Fibroblast of peridontal ligament (primary cell): ENCODE measurements at regions not wholly inside any gene's neighbourhood (a gene's known extent, or its start where the extent isn't known, plus 50 kb on each side); places are given as distances from the start of the nearest gene placed in this dataset.

Experiments used
- DNase-seq: peaks from one replicate; pipeline ENCODE4 v3.0.0-alpha.2; 2010; ENCODE audit errors: extremely low read depth

DNA sequence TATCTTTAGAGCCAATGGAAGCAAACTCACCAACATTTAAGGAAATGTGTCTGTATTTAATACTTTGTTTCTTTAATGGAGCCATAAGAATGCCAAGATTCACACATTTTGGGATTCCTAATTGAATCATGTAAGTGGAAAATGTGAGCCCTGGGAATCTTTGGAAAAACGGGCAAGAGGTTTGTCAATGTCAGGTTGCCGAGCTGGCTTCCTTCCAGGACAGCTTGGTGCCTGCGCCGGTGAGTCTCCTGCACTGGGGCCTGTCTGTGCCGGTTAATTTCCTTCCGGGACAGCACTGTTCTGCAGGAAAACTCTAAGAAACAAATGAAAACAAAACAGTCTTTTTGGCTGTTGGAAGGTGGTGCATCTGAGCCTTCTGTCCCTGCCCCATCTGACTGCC, 210.6 kb downstream of the HAPSTR1 start:
- no peak for DNase-seq

DNA sequence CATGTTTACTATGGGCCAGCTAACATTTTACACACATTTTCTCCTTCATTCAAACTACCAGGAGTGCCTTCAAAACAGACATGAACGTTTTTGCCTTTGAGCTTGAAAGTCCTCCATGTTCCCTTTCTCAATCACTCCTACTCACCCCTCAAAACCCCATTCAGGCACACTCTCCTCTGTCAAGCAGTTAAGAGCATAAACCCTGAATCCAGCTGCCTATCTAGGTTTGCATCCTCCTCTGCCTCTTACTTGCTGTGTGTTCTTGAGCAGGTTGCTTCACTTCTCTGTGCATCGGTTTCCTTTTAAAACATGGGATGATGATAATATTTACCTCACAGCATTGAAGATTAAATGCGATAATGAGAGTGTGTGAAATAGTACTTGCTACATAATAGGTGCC, 215.3 kb downstream of the HAPSTR1 start:
- DNase-seq: no peak

DNA sequence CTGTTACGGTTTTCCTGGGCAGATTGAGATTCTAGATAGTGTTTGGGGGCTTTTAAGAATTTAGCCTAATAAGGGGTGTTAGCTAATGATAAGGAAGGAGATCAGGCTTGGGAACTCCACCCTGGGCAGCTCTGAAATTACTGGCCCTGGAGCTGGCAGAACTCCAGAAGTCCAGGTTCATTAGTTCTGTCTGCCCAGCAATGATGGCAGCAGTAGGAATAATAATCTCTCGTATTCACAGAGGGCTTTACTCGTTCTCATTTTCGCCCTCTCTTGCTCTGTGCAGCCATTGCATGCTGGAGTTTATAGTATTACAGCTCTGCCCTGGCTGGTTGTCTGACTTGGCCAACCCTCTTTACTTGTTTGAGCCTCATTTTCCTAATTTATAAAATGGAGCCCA, 216.0 kb downstream of the HAPSTR1 start:
- DNase-seq: no peak

DNA sequence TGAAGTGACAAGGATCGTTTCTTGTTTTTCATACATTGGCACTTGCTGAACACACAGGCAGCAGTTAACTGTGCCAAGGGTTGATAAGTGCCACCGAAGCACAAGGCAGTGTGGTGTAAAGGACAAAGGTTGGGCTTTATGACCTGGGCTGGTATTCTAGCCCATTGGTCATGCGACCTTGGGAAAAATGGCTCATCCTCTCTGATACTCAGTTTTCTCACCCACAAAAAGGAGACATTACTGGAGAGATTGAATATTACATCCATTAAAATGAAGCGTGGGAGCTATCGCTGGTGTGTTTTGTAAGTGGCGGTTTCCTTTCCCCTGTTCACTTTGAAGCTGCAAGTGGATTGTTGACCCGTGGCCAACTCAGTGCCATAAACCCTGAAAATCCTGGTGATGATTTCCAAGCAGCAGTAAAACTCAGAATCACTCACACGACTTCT, 216.9 kb downstream of the HAPSTR1 start:
- no peak for DNase-seq

DNA sequence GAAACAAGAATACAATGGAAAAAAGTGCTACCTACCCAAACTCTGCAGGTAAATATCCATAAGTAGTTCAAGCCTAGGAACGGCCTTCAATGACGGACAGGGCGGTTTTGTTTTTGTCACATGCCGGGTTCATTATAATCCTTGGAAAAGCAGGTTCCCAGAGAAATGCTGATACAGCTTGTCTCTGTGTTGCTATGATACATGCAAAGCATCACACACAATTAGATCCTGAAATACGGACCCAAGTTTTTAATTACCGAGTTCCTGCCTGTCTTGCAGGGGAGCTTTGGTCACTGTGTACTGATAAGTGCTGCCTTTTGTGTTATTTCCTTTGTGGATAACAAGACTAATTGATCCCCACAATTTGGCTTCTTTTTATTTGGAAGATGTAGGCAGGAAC, 217.4 kb downstream of the HAPSTR1 start:
- DNase-seq: no peak

DNA sequence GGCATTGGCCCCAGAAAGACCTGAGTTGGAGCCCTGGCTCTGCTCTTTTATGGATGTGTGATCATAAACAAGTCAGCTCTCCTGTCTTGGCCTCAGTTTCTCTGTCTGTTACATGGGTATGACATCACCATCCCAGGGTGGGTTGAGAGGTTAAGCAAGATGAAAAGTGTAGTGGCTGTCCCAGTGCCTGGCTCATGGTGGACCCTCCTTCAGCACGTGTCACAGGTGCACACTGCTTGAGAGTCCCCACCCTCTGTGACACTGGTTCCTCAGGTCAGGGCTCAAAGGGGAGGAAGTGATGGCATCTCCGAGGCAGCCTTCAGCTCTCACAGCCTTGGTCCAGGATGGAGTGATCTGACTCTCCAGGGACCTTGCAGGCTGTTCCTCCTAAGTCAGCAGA, 218.4 kb downstream of the HAPSTR1 start:
- no peak for DNase-seq

DNA sequence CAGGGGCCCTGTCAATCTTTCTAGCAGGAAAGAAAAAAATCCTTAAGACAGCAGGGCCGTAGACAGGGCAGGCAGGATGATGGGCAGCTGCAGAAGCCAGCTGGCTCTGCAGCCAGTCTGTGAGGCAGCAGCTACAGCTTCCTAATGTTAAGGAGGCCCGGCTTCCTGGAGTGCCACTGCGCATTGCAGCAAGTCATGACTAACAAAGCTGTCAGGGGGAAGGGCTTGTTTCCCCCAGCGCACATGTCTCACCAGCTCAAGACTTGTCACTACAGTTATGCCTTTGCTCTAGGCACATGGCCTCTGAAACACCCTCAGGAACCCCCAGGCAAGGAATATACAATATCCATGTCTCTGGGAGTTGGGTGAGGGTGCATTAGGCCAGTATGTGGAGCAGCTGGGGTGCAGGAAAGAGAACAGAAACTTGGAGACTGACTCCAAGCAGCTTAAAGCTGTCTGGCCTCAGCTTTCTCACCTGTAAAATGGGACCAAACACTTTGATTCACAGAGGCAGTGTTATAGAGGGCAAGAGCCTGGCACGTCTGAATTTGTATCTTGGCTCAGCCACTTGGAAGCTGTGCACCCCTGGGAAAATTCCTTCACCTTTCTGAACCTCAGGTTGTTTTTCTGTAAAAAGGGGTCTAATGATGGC, 220.0 kb downstream of the HAPSTR1 start:
- no peak for DNase-seq

DNA sequence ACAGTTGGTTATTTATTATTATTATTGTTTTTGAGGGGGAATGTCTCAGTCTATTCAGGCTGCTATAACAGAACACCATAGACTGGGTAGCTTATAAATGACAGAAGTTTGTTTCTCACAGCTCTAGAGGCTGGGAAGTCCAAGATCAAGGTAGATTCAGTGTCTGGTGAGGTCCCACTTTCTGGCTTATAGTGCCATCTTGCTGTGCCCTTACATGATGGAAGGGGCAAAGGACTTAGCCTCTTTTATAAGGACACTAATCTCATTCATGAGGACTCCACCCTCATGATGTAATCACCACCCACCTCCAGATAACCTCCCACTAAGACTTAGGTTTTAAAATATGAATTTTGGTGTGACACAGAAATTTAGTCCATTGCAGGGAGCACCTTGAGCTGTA, 224.6 kb downstream of the HAPSTR1 start:
- DNase-seq: no peak

DNA sequence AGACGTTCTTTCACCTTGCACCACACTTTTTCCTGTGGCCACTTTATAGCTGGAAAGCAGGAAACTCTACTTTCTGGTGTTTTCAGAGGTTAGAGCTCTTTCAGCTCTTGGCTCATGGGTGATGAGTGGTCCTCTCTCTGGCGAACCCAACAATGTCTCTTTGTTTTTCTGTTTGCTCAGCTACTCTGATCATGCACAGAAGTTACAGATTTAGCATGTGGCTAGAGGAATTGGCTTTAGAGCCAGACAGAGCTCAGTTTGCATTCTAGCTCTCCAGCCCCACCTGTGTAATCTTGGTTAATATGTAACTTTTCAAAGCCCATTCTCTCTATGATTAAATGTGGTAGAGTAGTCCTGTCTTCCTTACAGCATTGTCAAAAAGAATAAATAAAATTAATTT, 225.2 kb downstream of the HAPSTR1 start:
- DNase-seq: no peak

DNA sequence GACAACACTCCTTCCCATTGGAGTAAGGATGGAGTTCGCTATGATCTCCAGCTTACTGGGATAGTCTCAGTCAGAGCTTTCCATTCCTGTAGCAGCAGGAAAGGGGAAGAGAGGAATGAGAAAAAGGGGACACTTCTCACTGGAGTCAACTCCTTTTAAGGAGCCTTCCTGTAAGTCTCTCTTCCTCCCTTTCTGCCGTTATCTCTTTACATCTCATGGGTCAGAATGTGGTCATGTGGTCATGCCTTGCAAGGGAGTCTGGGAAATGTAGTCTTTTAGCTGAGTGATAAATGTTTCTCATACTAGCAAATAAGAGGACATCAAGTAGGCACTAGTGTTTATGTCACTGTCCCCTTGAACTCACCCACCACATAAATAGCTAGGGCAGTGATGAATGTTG, 227.3 kb downstream of the HAPSTR1 start:
- no peak for DNase-seq

DNA sequence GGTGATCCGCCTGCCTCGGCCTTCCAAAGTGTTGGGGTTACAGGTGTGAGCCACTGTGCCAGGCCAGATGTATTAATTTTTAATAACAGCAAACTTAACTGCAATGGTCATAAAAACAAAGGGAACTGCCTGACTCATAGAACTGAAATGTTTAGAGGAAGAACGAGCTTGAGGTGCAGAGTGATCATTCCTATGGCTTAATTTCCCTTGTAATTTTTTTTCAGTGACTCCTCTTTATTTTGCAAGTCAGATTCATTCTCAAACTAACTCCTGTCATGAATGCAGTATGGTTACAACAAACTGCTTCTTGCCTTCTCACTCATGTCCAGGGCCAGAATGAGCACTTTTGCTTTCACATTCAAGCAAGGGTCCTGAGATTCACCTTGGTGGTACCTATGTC, 231.3 kb downstream of the HAPSTR1 start:
- no peak for DNase-seq

DNA sequence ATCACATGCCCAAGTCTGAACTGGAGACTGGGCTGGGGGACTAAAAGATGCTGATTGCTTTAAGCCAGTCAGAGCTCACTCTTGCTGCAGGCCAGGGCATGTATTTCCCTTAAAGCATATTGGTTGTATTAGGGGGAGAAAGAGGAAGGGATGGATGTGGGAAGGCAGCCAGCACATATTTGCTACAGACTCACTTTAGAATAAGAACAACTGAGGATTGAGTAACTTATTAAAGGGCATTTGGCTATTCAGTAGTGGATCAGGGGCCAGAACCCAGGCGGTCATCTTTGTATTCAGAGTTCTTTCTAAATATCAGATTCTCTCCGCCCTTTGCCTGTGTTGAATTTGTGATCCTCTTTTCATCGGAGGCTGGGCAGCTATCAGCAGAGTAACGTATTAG, 231.7 kb downstream of the HAPSTR1 start:
- no peak for DNase-seq

DNA sequence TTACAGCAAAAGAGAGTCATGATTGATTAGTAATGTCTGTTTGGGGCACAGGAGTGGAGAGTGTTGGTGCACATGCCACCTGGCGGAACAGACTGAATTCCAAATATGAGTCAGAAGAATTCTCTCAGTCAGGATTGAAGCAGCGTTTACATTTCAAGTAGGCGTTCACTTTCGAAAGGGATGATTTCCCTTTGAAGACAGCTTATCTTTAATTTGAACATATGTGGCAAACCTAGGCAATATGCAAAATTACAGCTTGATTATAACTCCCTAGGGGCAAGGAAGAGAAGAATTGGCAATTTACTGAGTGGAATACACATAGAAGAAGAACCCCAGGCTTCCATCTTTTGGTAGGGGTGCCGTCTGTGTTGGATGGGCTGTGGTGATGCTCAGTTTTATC, 235.8 kb downstream of the HAPSTR1 start:
- no peak for DNase-seq

DNA sequence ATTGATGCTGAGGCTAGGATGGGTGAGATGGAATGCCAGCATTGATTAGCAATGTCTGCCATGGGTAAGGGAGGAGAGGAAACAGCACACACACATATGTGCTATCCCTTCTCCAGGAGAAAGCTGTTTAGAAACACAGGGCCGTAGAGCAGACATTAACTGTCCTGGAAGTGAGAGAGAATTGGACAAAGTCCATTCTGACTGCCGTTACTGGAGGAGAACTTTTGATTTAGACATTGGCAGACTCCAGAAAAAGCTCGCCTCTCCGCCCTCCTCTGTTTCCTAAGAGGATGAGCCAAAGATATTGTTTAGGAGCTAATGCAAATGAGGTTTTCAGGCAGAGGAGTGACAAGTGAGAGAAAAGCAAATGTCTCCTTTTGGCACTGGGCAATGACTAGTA, 237.0 kb downstream of the HAPSTR1 start:
- DNase-seq: no peak

DNA sequence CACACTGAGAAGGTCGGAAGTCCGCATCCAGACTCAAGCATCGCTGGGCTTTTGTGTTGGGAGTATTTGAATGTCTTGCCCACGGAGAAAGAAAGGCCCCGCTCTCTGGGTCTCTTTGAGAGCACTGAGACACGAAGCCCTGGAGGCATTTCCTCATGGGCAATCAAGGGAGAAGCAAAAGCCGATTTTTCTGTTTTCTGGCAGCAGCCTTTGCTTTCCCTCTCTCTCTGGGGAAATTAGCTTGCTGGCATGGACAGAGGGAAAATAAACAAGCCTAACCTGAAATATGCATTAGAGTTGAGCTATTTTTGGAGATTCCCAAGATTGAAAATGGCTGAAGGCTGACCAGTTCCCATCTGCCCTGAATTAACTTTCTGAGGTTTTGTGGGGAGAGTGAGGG, 238.7 kb downstream of the HAPSTR1 start:
- peak; percentile 8 for DNase-seq

DNA sequence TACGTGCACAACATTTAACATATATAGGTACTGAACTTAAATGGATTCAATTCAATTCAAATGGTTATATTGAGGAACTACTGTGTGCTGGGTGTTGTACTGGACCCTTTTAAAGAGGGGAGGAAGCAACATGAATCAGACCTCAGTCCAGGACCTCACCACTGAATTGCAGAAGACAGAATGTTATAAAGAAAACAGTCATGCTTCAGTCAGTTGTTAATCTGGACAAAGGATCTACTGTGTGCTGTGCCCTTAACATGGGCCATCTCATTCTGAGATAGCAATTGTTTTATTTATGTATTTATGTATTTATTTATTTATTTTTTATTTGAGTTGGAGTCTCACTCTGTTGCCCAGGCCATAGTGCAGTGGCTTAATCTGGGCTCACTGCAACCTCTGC, 240.1 kb downstream of the HAPSTR1 start:
- no peak for DNase-seq

DNA sequence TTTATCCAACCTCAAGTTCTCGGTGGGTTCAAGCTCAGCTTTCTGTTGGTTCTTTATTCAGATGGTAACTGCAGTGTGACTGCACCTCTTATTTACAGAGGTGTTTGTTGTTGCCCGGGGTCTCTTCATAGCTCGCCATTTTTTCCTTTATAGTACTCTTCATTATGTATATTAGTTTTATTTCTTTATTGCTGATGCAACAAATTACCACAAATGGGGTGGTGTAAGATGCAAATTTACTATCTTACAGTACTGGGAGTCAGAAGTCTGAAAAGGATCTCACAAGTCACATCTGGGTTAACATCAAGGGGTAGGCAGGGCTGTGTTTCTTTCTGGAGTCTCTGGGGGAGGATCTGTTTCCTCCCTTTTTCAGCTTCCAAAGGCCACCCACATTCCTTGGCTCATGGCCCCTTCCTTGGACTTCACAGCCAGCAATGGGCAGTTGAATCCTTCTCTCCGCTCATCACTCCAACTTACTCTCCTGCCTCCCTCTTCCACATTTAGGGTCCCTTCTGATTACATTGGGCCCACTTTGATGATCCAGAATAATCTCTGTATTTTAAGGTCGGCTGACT, 241.2 kb downstream of the HAPSTR1 start:
- no peak for DNase-seq

DNA sequence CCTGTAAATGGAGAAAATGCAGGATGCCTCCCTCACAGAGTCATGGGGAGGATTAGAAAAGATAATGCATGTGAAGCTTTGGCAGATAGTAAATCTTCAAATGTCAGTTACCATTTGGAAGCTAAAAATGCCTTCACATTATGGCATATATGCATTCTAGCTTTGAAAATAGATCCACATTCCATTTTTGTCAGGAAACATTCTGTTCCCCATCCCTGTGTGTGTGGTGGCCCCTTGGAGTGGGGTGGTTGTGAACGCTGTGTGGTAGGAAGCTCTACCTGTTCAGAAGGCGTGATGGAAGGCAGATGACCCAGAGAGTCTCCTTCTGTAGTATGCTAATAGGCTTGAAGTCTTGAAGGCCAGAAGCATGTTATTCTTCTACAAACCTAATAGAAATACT, 242.0 kb downstream of the HAPSTR1 start:
- no peak for DNase-seq

DNA sequence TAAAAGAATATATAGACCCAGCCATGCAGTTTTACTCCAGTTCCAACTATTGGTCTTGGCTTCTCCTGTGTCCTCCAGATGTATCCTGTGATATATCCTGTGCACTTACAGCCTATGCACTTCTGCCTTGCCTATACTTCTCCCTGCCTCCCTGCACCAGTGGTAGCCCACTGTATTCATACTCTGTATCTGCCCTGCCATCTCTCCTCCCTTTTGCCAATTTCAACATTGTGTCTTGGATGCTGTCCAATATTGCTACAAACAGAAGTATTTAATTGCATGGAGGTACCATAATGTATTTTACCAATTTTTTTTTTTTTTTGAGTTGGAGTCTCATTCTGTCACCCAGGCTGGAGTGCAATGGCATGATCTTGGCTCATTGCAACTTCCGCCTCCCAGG, 242.7 kb downstream of the HAPSTR1 start:
- no peak for DNase-seq

DNA sequence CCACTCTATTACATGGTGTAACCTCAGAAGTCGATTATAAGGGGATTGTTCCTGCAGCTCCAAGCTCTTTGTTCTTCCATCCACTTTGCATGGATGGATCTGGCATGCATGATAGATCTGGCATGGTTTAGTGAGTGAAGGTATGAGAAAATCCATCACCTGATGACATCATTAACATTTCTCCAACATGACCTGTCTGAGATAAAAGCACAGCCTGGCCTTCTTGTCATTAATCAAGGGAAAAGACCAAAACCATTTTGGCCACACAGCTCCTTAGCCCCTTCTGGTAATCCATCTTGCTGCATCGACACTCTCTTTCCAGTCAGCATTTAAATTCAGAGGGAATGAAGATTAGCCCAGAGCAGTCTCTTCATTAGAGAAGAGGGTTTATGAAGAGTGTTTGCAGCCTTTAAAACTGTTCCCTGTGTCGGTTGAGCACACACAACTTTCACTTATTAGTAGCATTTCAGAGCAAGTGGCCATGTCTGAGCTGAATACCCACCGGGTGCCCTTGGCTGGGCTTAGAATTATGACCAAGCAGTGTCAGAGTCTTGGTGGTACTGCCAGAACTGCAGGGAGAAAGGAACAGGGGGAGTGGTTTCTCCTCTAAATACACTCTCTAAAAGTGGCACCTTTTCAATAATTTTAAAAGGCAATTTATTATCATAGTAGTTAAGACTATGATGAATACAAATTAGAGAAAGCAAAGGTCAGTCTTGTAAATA, 246.0 kb downstream of the HAPSTR1 start:
- no peak for DNase-seq

DNA sequence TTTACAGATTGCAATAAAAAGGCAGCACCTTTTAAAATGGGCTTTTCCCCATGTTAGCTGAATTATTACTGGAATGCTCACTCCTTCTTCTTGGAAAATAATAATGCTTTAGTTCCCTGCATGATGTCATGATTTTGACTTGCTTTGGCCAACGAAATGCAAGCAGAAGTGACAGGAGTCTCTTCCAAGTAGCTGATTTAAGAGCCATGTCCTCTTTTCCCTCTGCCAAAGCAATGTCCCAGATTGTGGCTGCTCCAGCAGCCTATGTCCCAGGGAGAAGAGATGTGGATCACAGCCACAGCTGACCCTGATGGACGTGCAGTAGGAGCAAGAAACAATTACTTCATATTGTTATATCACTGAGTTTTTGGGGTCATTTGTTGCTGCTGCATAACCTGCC, 246.6 kb downstream of the HAPSTR1 start:
- DNase-seq: no peak

DNA sequence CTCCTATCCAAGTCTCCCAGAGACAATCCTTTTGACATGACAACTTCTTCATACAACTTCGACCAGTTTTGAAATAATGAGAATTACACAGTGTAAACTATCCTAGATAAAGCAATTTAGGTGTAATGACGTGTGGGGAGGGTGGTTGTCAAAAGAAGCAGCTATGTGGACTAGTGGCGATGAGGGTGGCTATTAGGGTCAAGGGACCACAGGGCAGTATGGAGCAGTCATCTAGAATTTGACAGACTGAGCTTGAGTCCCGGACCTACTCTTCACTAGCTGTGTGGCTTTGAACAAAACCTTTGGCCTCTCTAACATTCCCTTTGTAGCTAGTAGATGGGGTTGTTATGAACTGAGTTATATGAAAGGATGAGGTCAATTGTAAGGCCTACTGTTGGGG, 247.1 kb downstream of the HAPSTR1 start:
- DNase-seq: no peak

DNA sequence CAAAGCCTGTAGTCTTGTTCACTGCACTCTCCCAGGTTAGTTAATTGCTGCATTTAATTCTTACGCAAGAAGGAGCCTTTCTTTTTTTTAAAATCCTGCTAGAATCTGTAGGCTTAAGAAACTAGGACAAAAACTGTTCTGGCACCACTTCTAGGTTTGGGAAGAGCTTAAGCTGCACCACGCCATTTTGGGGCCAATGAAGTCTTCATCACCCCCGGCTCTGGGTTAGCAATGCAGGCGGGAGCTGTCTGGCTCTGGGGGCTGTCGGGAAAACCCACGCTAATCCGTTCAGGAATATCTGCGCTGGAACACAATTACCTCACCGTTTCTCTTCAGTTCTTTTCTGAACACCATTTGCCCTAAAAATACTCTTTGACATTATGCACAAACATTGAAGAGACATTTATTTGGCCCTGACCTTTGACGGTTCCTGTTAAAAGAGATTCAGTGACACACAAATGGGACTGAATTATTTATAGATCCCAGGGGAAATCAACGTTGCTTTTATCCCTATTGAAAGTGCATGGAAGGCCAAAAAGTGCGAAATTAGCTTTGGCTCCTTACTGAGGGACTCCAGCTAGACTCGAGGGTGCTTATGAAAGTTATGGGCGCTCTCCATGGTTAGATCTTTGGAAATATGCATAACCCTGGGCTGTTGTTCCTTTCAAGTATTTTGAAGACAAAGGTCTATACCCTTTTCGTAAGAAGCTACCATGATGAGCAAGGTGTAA, 249.2 kb downstream of the HAPSTR1 start:
- DNase-seq: no peak
